DOHH2 (cell line): ENCODE measurements at regions not wholly inside any gene's neighbourhood (a gene's known extent, or its start where the extent isn't known, plus 50 kb on each side); places are given as distances from the start of the nearest gene placed in this dataset.

ENCODE experiments used
- H3F3A ChIP-seq: fragments of 200-600 bp; sonication (generic), shearing (Covaris generic); 2 replicates; pipeline ENCODE4 v1.6.0; 2016; ENCODE audit warnings: antibody characterized with exemption, mild to moderate bottlenecking; ENCODE audit not compliant: control insufficient read depth, insufficient read depth
- H3K27ac ChIP-seq: fragments of 200-600 bp; sonication (generic); 2 replicates; pipeline ENCODE4 v1.5.1; 2014; ENCODE audit warnings: low read depth, mild to moderate bottlenecking, low read length, moderate library complexity
- H3K27me3 ChIP-seq: fragments of 200-600 bp; sonication (generic); 2 replicates; pipeline ENCODE4 v1.6.1; 2014; ENCODE audit warnings: mild to moderate bottlenecking, low read length, mixed read lengths; ENCODE audit not compliant: control insufficient read depth
- H3K36me3 ChIP-seq: fragments of 200-600 bp; sonication (generic); 2 replicates; pipeline ENCODE4 v1.6.1; 2014; ENCODE audit warnings: mild to moderate bottlenecking, low read length, moderate library complexity, mixed read lengths; ENCODE audit not compliant: control insufficient read depth
- H3K4me1 ChIP-seq: fragments of 200-600 bp; sonication (generic); 2 replicates; pipeline ENCODE4 v1.6.1; 2014; ENCODE audit warnings: mild to moderate bottlenecking, low read length, mixed read lengths; ENCODE audit not compliant: control insufficient read depth
- H3K4me2 ChIP-seq: fragments of 200-600 bp; sonication (generic); 2 replicates; pipeline ENCODE4 v1.6.0; 2014; ENCODE audit warnings: mild to moderate bottlenecking, low read length, moderate library complexity
- H3K4me3 ChIP-seq: fragments of 200-600 bp; sonication (generic); 2 replicates; pipeline ENCODE4 v1.5.1; 2014; ENCODE audit warnings: mild to moderate bottlenecking, low read length, mixed read lengths
- H3K79me2 ChIP-seq: fragments of 200-600 bp; sonication (generic); 2 replicates; pipeline ENCODE4 v1.6.1; 2014; ENCODE audit warnings: mild to moderate bottlenecking, low read length, mixed read lengths; ENCODE audit not compliant: control insufficient read depth
- H3K9me2 ChIP-seq: fragments of 200-600 bp; sonication (generic); replicated peaks from 2 replicates; pipeline ENCODE4 v1.6.1; 2014; ENCODE audit warnings: mild to moderate bottlenecking, low read length, mixed read lengths; ENCODE audit not compliant: control insufficient read depth
- H3K9me3 ChIP-seq: fragments of 200-600 bp; sonication (generic); 2 replicates; pipeline ENCODE4 v1.6.1; 2014; ENCODE audit warnings: antibody characterized with exemption, low read length, mixed read lengths; ENCODE audit not compliant: control insufficient read depth, insufficient read depth
- H4K20me1 ChIP-seq: fragments of 200-600 bp; sonication (generic); 2 replicates; pipeline ENCODE4 v1.6.0; 2014; ENCODE audit warnings: low read depth, mild to moderate bottlenecking, antibody characterized with exemption, low read length, moderate library complexity; ENCODE audit not compliant: control insufficient read depth, insufficient read depth
- EZH2phosphoT487 ChIP-seq: fragments of 200-600 bp; sonication (generic); IDR thresholded peaks from 2 replicates; pipeline ENCODE4 v1.6.1; 2017; ENCODE audit warnings: borderline replicate concordance, mild to moderate bottlenecking, antibody characterized with exemption, low read length, moderate library complexity, mixed read lengths
- TF ChIP-seq, protein P1 (sequence below): fragments of 200-600 bp; sonication (generic); IDR thresholded peaks from one replicate; pipeline ENCODE4 v1.5.1; 2014; ENCODE audit warnings: antibody characterized with exemption, mild to moderate bottlenecking, low read depth, low read length; ENCODE audit not compliant: poor library complexity, severe bottlenecking

DNA sequence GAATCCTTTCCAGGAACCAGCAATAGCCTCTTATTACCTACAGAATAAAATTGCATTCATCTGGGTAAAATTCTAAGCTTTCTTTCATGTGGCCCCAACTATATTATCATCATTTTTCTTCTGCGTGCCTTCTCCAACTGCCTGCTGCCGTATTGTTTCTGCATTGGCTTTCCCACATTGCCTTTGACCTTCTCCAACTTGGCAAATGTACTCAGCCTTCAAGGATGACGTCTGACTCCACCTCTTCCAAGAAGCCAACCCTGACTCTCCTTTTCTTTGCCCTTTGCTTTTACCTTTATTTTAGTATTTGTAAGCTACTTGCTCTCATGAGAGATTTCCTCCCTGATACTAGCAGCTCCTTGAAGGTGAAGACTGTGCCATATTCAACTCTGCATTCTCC lies 200.4 kb upstream of the FAM9B start:
- H3F3A ChIP-seq, result no peaks in the 10 kb centered on the region
- TF ChIP-seq, protein P1, sequence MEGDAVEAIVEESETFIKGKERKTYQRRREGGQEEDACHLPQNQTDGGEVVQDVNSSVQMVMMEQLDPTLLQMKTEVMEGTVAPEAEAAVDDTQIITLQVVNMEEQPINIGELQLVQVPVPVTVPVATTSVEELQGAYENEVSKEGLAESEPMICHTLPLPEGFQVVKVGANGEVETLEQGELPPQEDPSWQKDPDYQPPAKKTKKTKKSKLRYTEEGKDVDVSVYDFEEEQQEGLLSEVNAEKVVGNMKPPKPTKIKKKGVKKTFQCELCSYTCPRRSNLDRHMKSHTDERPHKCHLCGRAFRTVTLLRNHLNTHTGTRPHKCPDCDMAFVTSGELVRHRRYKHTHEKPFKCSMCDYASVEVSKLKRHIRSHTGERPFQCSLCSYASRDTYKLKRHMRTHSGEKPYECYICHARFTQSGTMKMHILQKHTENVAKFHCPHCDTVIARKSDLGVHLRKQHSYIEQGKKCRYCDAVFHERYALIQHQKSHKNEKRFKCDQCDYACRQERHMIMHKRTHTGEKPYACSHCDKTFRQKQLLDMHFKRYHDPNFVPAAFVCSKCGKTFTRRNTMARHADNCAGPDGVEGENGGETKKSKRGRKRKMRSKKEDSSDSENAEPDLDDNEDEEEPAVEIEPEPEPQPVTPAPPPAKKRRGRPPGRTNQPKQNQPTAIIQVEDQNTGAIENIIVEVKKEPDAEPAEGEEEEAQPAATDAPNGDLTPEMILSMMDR, result no peak
- TF ChIP-seq EZH2phosphoT487, result no peak
- H3K4me1 ChIP-seq, result no peaks in the 10 kb centered on the region

DNA sequence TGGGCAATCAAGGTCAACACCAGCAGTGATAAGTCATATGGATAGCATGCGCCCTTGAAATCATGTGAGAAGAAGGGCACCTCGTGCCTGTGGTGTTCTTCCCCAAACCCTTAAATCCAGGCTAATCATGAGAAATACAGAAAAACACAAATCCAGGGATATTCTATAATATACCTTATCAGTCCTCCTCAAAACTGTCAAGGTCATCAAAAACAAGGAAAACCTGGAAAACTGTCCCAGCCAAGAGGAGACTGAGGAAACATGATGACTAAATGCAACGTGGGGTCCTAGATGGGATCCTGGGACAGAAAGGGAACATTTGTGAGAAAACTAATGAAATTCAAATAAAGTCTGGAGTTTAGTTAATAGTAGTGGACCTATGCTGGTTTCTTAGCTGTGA lies 201.8 kb upstream of the FAM9B start:
- Histone ChIP-seq H3K79me2 (no peaks in the 10 kb centered on the region), H4K20me1 (no peaks in the 10 kb centered on the region), H3K4me3 (no peak overlapping the region), H3F3A (no peaks in the 10 kb centered on the region), H3K4me1 (no peaks in the 10 kb centered on the region), H3K36me3 (no peaks in the 10 kb centered on the region), H3K9me3 (no peaks in the 10 kb centered on the region), H3K27ac (no peak overlapping the region), H3K9me2 (no peaks in the 10 kb centered on the region), H3K4me2 (no peak overlapping the region), H3K27me3 (no peaks in the 10 kb centered on the region)
- TF ChIP-seq, protein P1, result no peak
- no peak for TF ChIP-seq EZH2phosphoT487

More for the DNA sequence above, 200.4 kb upstream of the FAM9B start:
- no peak overlapping the region for H3K4me3 ChIP-seq
- no peaks in the 10 kb centered on the region for H3K27me3 ChIP-seq
- no peak overlapping the region for H3K4me2 ChIP-seq
- H3K79me2 ChIP-seq, result no peaks in the 10 kb centered on the region
- H3K27ac ChIP-seq, result no peak overlapping the region
- H4K20me1 ChIP-seq, result no peaks in the 10 kb centered on the region
- no peaks in the 10 kb centered on the region for H3K9me3 ChIP-seq
- no peaks in the 10 kb centered on the region for H3K36me3 ChIP-seq
- H3K9me2 ChIP-seq, result no peaks in the 10 kb centered on the region

DNA sequence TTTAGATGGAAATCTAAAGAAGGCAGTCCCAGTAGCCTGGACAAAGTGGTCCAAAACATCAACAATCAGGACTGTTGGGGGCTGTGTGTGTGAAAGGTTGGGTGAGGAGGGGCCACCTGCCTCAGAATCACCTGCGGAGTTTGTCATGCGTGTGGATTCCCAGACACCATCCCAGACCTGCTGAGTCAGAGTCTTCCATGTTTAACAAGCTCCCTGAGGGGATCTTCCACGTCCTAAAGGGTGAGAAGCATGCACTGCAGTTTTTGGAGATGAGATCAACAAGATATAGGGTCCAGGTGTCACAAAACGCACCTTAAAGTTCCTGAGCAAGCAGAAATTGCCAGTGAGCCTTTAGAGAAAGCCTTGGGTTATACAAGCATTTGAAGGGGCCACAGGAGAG lies 207.0 kb upstream of the FAM9B start:
- H3K4me2 ChIP-seq, result no peak overlapping the region
- no peaks in the 10 kb centered on the region for H3K9me2 ChIP-seq
- TF ChIP-seq EZH2phosphoT487, result no peak
- TF ChIP-seq, protein P1, result no peak
- no peaks in the 10 kb centered on the region for H3K36me3 ChIP-seq
- no peaks in the 10 kb centered on the region for H3K79me2 ChIP-seq
- H3K4me1 ChIP-seq, result no peaks in the 10 kb centered on the region
- no peaks in the 10 kb centered on the region for H4K20me1 ChIP-seq
- H3K4me3 ChIP-seq, result no peak overlapping the region
- H3K9me3 ChIP-seq, result no peaks in the 10 kb centered on the region
- H3F3A ChIP-seq, result no peaks in the 10 kb centered on the region
- no peak overlapping the region for H3K27ac ChIP-seq
- H3K27me3 ChIP-seq, result no peaks in the 10 kb centered on the region

DNA sequence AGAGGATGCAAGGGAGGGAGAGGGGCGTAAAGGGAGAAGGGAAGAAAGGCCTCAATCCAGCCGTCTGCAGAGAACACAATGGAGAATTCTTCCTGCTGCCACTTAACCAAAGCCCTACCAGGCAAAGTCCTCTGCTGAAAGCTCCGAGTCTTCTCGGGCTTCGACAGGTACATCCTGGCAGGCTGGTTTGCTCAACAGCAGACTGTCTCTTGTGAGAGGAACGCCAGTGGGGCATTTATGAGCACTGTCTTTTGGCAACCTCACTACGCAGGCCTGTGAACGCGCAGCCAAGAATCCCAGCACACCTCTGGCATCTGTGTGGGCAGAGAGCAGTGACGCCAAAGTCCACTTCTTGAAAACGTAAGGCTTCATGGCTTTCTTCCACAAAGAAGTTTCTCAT lies 207.5 kb upstream of the FAM9B start:
- H3K27me3 ChIP-seq, result no peaks in the 10 kb centered on the region
- H3K79me2 ChIP-seq, result no peaks in the 10 kb centered on the region
- H3K27ac ChIP-seq, result no peak overlapping the region
- no peak overlapping the region for H3K4me3 ChIP-seq
- H3K4me1 ChIP-seq, result no peaks in the 10 kb centered on the region
- TF ChIP-seq EZH2phosphoT487, result no peak
- TF ChIP-seq, protein P1, result no peak
- H4K20me1 ChIP-seq, result no peaks in the 10 kb centered on the region
- no peak overlapping the region for H3K4me2 ChIP-seq
- no peaks in the 10 kb centered on the region for H3F3A ChIP-seq
- H3K36me3 ChIP-seq, result no peaks in the 10 kb centered on the region
- H3K9me3 ChIP-seq, result no peaks in the 10 kb centered on the region
- no peaks in the 10 kb centered on the region for H3K9me2 ChIP-seq
